ENCODE measurements at regions not wholly inside any gene's neighbourhood (a gene's known extent, or its start where the extent isn't known, plus 50 kb on each side); places are given as distances from the start of the nearest gene placed in this dataset.

GRCh38 chr21:37967036-37967435, 50.8 kb upstream of the KCNJ6 start:
- no peaks in the 10 kb centered on the region for H3K9me3 ChIP-seq (ENCODE audit: control insufficient read depth in 5 of 5, low read length in 5 of 5)
- H3K27ac ChIP-seq (ENCODE audit: low read depth, low read length), result no peak overlapping the region
- no peaks in the 10 kb centered on the region for H3K36me3 ChIP-seq (ENCODE audit: control insufficient read depth in 5 of 5, insufficient read depth in 5 of 5, low read length in 5 of 5)
- H3K9ac ChIP-seq (ENCODE audit: low read length in 5 of 5), result no peak overlapping the region
- peaks cover 4 to 11% (median 5%) of the 10 kb centered on the region in 5 donors for H3K27me3 ChIP-seq (ENCODE audit: control insufficient read depth in 5 of 5, insufficient read depth in 4 of 5, low read length in 5 of 5)
- H3K4me3 ChIP-seq (ENCODE audit: low read depth in 1 of 5, low read length in 5 of 5), result no peak overlapping the region
- no peaks in the 10 kb centered on the region for H3K4me1 ChIP-seq (ENCODE audit: control insufficient read depth in 5 of 5, insufficient read depth in 5 of 5, low read length in 5 of 5)

- Histone ChIP-seq H3K36me3 (ENCODE audit: control insufficient read depth in 5 of 5, insufficient read depth in 5 of 5, low read length in 5 of 5) (no peaks in the 10 kb centered on the region), H3K4me1 (ENCODE audit: control insufficient read depth in 5 of 5, insufficient read depth in 5 of 5, low read length in 5 of 5) (no peaks in the 10 kb centered on the region), H3K9ac (ENCODE audit: low read length in 5 of 5) (no peak overlapping the region), H3K27me3 (ENCODE audit: control insufficient read depth in 5 of 5, insufficient read depth in 4 of 5, low read length in 5 of 5) (peaks cover 4 to 16% (median 9%) of the 10 kb centered on the region in 5 donors), H3K9me3 (ENCODE audit: control insufficient read depth in 5 of 5, low read length in 5 of 5) (no peaks in the 10 kb centered on the region), H3K27ac (ENCODE audit: low read depth, low read length) (no peak overlapping the region), H3K4me3 (ENCODE audit: low read depth in 1 of 5, low read length in 5 of 5) (no peak overlapping the region)
Measured at GRCh38 chr21:37968744-37969143, 52.5 kb upstream of the KCNJ6 start.

GRCh38 chr21:37970548-37970947, 54.3 kb upstream of the KCNJ6 start:
- Histone ChIP-seq H3K9ac (ENCODE audit: low read length in 5 of 5) (no peak overlapping the region), H3K27me3 (ENCODE audit: control insufficient read depth in 5 of 5, insufficient read depth in 4 of 5, low read length in 5 of 5) (peaks cover 3 to 9% (median 8%) of the 10 kb centered on the region in 5 donors), H3K36me3 (ENCODE audit: control insufficient read depth in 5 of 5, insufficient read depth in 5 of 5, low read length in 5 of 5) (no peaks in the 10 kb centered on the region), H3K4me1 (ENCODE audit: control insufficient read depth in 5 of 5, insufficient read depth in 5 of 5, low read length in 5 of 5) (no peaks in the 10 kb centered on the region), H3K27ac (ENCODE audit: low read depth, low read length) (no peak overlapping the region), H3K9me3 (ENCODE audit: control insufficient read depth in 5 of 5, low read length in 5 of 5) (no peaks in the 10 kb centered on the region), H3K4me3 (ENCODE audit: low read depth in 1 of 5, low read length in 5 of 5) (no peak overlapping the region)

- no peaks in the 10 kb centered on the region for H3K4me1 ChIP-seq (ENCODE audit: control insufficient read depth in 5 of 5, insufficient read depth in 5 of 5, low read length in 5 of 5)
- no peak overlapping the region for H3K9ac ChIP-seq (ENCODE audit: low read length in 5 of 5)
- no peaks in the 10 kb centered on the region for H3K9me3 ChIP-seq (ENCODE audit: control insufficient read depth in 5 of 5, low read length in 5 of 5)
- no peak overlapping the region for H3K27ac ChIP-seq (ENCODE audit: low read depth, low read length)
- H3K27me3 ChIP-seq (ENCODE audit: control insufficient read depth in 5 of 5, insufficient read depth in 4 of 5, low read length in 5 of 5), result peaks cover 0 to 9% (median 7%) of the 10 kb centered on the region in 5 donors
- H3K36me3 ChIP-seq (ENCODE audit: control insufficient read depth in 5 of 5, insufficient read depth in 5 of 5, low read length in 5 of 5), result no peaks in the 10 kb centered on the region
- no peak overlapping the region for H3K4me3 ChIP-seq (ENCODE audit: low read depth in 1 of 5, low read length in 5 of 5)
Measured at GRCh38 chr21:37971390-37971950, 55.2 kb upstream of the KCNJ6 start.

- H3K36me3 ChIP-seq (ENCODE audit: control insufficient read depth in 5 of 5, insufficient read depth in 5 of 5, low read length in 5 of 5), result no peaks in the 10 kb centered on the region
- no peak overlapping the region for H3K4me3 ChIP-seq (ENCODE audit: low read depth in 1 of 5, low read length in 5 of 5)
- no peaks in the 10 kb centered on the region for H3K9me3 ChIP-seq (ENCODE audit: control insufficient read depth in 5 of 5, low read length in 5 of 5)
- peaks cover 0 to 9% (median 7%) of the 10 kb centered on the region in 5 donors for H3K27me3 ChIP-seq (ENCODE audit: control insufficient read depth in 5 of 5, insufficient read depth in 4 of 5, low read length in 5 of 5)
- no peak overlapping the region for H3K27ac ChIP-seq (ENCODE audit: low read depth, low read length)
- no peaks in the 10 kb centered on the region for H3K4me1 ChIP-seq (ENCODE audit: control insufficient read depth in 5 of 5, insufficient read depth in 5 of 5, low read length in 5 of 5)
- no peak overlapping the region for H3K9ac ChIP-seq (ENCODE audit: low read length in 5 of 5)
Measured at GRCh38 chr21:37974081-37974480, 57.8 kb upstream of the KCNJ6 start.

- no peak overlapping the region for H3K27ac ChIP-seq (ENCODE audit: low read depth, low read length)
- no peak overlapping the region for H3K4me3 ChIP-seq (ENCODE audit: low read depth in 1 of 5, low read length in 5 of 5)
- no peaks in the 10 kb centered on the region for H3K36me3 ChIP-seq (ENCODE audit: control insufficient read depth in 5 of 5, insufficient read depth in 5 of 5, low read length in 5 of 5)
- H3K9ac ChIP-seq (ENCODE audit: low read length in 5 of 5), result no peak overlapping the region
- no peaks in the 10 kb centered on the region for H3K9me3 ChIP-seq (ENCODE audit: control insufficient read depth in 5 of 5, low read length in 5 of 5)
- H3K27me3 ChIP-seq (ENCODE audit: control insufficient read depth in 5 of 5, insufficient read depth in 4 of 5, low read length in 5 of 5), result peaks cover 0 to 6% (median 2%) of the 10 kb centered on the region in 5 donors
- H3K4me1 ChIP-seq (ENCODE audit: control insufficient read depth in 5 of 5, insufficient read depth in 5 of 5, low read length in 5 of 5), result no peaks in the 10 kb centered on the region
Measured at GRCh38 chr21:37982496-37983318, 66.5 kb upstream of the KCNJ6 start.

GRCh38 chr21:37983336-37984095, 67.3 kb upstream of the KCNJ6 start:
- Histone ChIP-seq H3K36me3 (ENCODE audit: control insufficient read depth in 5 of 5, insufficient read depth in 5 of 5, low read length in 5 of 5) (no peaks in the 10 kb centered on the region), H3K27ac (ENCODE audit: low read depth, low read length) (no peak overlapping the region), H3K4me3 (ENCODE audit: low read depth in 1 of 5, low read length in 5 of 5) (no peak overlapping the region), H3K4me1 (ENCODE audit: control insufficient read depth in 5 of 5, insufficient read depth in 5 of 5, low read length in 5 of 5) (no peaks in the 10 kb centered on the region), H3K9me3 (ENCODE audit: control insufficient read depth in 5 of 5, low read length in 5 of 5) (no peaks in the 10 kb centered on the region), H3K9ac (ENCODE audit: low read length in 5 of 5) (no peak overlapping the region), H3K27me3 (ENCODE audit: control insufficient read depth in 5 of 5, insufficient read depth in 4 of 5, low read length in 5 of 5) (peaks cover 0 to 6% (median 2%) of the 10 kb centered on the region in 5 donors)

- Histone ChIP-seq H3K9ac (ENCODE audit: low read length in 5 of 5) (no peak overlapping the region), H3K9me3 (ENCODE audit: control insufficient read depth in 5 of 5, low read length in 5 of 5) (no peaks in the 10 kb centered on the region), H3K4me3 (ENCODE audit: low read depth in 1 of 5, low read length in 5 of 5) (no peak overlapping the region), H3K27ac (ENCODE audit: low read depth, low read length) (no peak overlapping the region), H3K4me1 (ENCODE audit: control insufficient read depth in 5 of 5, insufficient read depth in 5 of 5, low read length in 5 of 5) (no peaks in the 10 kb centered on the region), H3K36me3 (ENCODE audit: control insufficient read depth in 5 of 5, insufficient read depth in 5 of 5, low read length in 5 of 5) (no peaks in the 10 kb centered on the region), H3K27me3 (ENCODE audit: control insufficient read depth in 5 of 5, insufficient read depth in 4 of 5, low read length in 5 of 5) (peaks cover 0 to 6% (median 2%) of the 10 kb centered on the region in 5 donors)
Measured at GRCh38 chr21:37984416-37984815, 68.2 kb upstream of the KCNJ6 start.

- H3K27me3 ChIP-seq (ENCODE audit: control insufficient read depth in 5 of 5, insufficient read depth in 4 of 5, low read length in 5 of 5), result peaks cover 0 to 6% (median 2%) of the 10 kb centered on the region in 5 donors
- no peaks in the 10 kb centered on the region for H3K4me1 ChIP-seq (ENCODE audit: control insufficient read depth in 5 of 5, insufficient read depth in 5 of 5, low read length in 5 of 5)
- no peaks in the 10 kb centered on the region for H3K9me3 ChIP-seq (ENCODE audit: control insufficient read depth in 5 of 5, low read length in 5 of 5)
- H3K36me3 ChIP-seq (ENCODE audit: control insufficient read depth in 5 of 5, insufficient read depth in 5 of 5, low read length in 5 of 5), result no peaks in the 10 kb centered on the region
- no peak overlapping the region for H3K4me3 ChIP-seq (ENCODE audit: low read depth in 1 of 5, low read length in 5 of 5)
- H3K9ac ChIP-seq (ENCODE audit: low read length in 5 of 5), result no peak overlapping the region
- H3K27ac ChIP-seq (ENCODE audit: low read depth, low read length), result no peak overlapping the region
Measured at GRCh38 chr21:37986000-37986399, 69.7 kb upstream of the KCNJ6 start.
